ENCODE measurements at regions not wholly inside any gene's neighbourhood (a gene's known extent, or its start where the extent isn't known, plus 50 kb on each side); places are given as distances from the start of the nearest gene placed in this dataset.
"Not testable (repeated sequence)": the region's sequence is repeated elsewhere in the genome, so short reads cannot be mapped to it uniquely, and the experiment has no call there.

GRCh38 chr6:11458509-11458908, 79.0 kb upstream of the TMEM170B start:
- no peak for DNase-seq
- intact Hi-C loops (cut with DNase I) = no loop called here

DNA sequence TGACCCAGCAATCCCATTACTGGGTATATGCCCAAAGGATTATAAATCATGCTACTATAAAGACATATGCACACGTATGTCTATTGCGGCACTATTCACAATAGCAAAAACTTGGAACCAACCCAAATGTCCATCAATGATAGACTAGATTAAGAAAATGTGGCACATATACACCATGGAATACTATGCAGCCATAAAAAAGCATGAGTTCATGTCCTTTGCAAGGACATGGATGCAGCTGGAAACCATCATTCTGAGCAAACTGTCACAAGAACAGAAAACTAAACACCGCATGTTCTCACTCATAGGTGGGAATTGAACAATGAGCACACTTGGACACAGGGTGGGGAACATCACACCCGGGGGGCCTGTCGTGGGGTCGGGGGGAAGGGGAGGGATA, 80.1 kb upstream of the TMEM170B start:
- intact Hi-C loops (cut with DNase I); DNase-seq: not testable (repeated sequence)

GRCh38 chr6:11452106-11452505, 85.4 kb upstream of the TMEM170B start:
- DNase-seq; intact Hi-C loops (cut with DNase I): not testable (repeated sequence)

DNA sequence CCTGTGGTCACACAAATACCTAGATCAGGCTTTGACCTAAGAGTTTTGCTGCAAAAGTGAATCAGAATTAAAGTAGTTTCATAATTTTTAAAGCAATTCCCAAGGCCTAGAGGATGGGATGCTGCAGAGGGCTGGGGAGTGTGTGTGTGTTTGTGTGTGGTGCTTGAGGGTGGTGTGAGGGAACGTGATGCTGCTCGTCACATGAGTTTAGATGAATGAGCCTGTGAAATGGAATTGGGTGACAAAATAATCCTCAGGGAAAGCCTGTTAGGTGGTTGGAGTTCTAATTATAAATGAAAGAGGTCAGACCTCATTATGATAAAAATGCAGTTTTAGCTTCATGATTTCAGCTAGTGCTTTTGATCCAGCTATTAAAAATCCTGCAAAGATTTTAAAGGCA, 87.5 kb upstream of the TMEM170B start:
- intact Hi-C loops (cut with DNase I) = no loop called here
- DNase-seq = no peak

DNA sequence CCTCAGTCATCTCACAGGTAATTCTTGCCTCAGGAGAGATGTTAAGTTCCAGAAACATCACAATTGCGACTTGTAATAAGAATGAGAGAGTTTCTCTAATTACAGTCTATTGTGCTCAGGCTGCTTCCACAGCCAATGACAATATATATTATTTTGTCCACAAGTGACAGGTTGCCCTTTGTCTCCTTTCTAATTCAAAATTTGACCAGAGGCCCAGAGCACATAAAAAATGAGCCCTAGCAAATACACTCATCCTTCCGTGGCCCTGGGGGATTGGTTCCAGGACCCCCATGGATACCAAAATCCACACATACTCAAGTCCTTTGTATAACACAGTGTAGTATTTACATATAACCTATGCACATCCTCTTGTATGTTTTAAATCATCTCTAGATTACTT, 88.1 kb upstream of the TMEM170B start:
- DNase-seq = no peak
- intact Hi-C loops (cut with DNase I) = no loop called here

DNA sequence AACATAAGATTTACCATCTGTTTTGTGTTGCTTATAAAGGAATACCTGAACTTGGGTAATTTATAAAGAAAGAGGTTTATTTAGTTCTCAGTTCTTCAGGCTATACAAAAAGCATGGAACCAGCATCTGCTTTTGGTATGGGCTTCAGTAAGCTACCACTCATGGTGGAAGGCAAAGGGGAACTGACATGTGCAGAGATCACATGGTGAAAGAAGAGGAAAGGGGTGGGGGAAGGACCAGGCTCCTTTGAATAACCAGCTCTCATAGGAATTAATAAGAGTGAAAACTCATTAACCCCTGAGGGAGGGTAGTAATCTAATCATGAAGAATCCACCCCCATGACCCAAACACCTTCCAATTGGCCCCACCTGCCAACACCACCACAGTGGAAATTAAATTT, 89.5 kb upstream of the TMEM170B start:
- intact Hi-C loops (cut with DNase I) = no loop called here
- no peak for DNase-seq

DNA sequence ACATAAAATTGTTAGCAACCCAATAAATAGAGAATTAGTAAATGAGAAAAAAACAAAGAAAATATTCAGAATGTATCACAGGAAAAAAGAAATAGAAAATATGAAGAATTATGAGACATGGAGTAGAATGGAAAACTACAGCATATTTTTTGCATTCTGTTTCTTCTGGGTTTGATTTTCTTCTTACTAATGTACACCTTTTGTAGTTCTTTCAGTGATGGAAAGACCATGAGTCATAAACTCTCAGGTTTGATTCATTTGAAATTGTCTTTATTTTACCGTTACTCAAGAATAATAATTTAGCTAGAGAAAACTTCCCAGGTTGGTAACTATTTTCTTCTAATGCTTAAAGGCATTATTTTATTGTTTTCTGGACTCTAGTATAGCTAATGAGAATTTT, 90.3 kb upstream of the TMEM170B start:
- intact Hi-C loops (cut with DNase I) = no loop called here
- DNase-seq = no peak

- intact Hi-C loops (cut with DNase I) = no loop called here
- no peak for DNase-seq
Observed at GRCh38 chr6:11445146-11445545, 92.4 kb upstream of the TMEM170B start.

GRCh38 chr6:11443125-11443524, 94.4 kb upstream of the TMEM170B start:
- intact Hi-C loops (cut with DNase I); DNase-seq: not testable (repeated sequence)

GRCh38 chr6:11442495-11442894, 95.1 kb upstream of the TMEM170B start:
- no peak for DNase-seq
- intact Hi-C loops (cut with DNase I) = no loop called here

DNA sequence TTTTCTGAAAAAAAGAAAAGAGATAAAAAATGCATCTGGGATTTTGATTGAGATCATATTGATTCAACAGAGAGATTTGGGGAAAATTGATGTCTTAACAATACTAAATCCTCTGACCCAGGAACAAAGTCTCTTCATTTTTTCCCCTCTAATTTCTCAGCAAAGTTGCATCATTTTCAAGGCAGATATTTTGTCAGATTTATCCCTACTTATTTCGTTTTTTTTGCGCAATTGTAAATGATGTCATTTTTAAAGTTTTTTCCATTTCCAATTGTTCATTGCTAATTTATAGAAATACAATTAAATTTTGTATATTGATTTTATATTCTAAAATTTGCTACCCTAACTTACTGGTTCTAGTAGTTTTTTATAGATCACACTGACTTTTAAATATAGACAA, 97.7 kb upstream of the TMEM170B start:
- no peak for DNase-seq
- intact Hi-C loops (cut with DNase I) = no loop called here

DNA sequence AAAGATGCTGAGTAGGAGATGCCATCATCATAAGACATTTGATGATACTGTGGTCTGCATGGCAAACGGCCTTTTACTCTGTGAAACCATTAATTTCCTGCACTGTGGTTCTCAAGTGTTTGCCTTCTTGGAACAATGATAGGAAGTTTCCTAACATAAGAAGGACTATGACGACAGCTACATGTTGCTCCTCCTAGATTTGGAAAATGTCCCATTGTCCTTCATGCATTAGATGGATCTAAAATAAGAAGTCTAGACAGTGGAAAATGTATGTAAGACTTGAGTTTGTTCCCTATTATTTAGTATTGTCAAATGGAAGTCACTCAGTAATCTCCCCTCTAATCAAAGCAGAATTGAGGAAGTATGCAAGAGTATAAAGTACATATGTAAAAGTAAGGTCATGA, 98.5 kb upstream of the TMEM170B start:
- no peak for DNase-seq
- intact Hi-C loops (cut with DNase I) = no loop called here

- DNase-seq = no peak
Observed at GRCh38 chr6:11437824-11438459, 99.6 kb upstream of the TMEM170B start.

GRCh38 chr6:11436508-11437096, 100.9 kb upstream of the TMEM170B start:
- no peak for DNase-seq
- intact Hi-C loops (cut with DNase I) = no loop called here

More at GRCh38 chr6:11437824-11438459, 99.6 kb upstream of the TMEM170B start:
- intact Hi-C loops (cut with DNase I) = no loop called here

- intact Hi-C loops (cut with DNase I) = no loop called here
- DNase-seq = no peak
Observed at GRCh38 chr6:11434565-11435326, 102.8 kb upstream of the TMEM170B start.

GRCh38 chr6:11433860-11434259, 103.7 kb upstream of the TMEM170B start:
- intact Hi-C loops (cut with DNase I) = no loop called here
- DNase-seq = no peak

DNA sequence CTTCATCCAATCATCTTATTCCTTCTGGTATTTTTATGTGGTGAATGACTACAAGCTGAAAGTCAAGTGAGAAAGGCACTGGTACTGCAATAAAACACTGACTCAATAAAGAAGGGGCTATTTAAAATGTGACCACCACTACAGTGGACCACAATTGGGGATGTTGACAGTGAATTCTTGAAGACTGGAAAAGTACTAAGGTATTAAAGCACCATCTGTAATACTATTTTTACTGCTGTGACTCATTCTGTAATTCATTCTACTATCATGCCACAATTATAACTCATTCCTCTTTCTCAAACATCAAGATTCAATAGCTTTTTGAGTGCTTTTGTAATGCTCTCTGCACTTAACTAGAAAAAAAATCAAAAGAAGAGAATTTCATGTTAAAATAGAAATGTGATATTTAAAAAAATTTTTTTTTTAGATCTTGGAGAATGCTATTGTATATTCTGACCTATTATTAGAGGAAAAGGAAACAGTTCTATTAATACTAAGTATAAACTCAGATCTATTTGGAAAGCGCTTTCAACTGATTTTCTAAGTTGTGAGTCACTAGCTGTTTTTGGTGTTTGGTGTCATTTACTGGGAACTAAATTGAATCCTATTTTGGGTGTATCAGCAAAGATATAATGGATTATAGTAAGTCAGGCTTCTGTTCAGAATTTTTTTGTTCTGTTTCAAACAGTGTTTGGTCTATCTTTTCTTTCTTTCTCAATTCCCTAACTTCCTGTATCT, 104.7 kb upstream of the TMEM170B start:
- no peak for DNase-seq

DNA sequence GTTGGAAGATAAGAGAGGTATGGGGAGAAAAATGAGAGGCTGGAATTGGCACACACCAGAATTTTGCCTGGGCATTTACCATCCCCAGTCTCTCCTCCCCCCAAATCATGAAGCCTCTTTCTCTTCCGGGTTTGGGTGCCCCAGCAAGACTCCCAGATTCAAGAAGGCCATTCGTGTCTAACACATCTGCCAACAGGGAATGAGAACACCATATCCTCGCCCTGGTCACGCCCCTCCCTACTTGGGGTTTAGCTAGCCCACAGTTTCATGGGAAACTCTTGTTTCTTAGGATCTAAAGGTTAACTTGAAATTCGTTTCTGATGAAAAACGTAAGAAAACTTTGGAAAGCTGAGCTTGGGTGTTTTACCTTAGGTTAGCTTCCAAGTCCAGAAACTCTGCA, 105.5 kb upstream of the TMEM170B start:
- intact Hi-C loops (cut with DNase I) = no loop called here
- no peak for DNase-seq

More for the DNA sequence above, 104.7 kb upstream of the TMEM170B start:
- intact Hi-C loops (cut with DNase I) = no loop called here

GRCh38 chr6:11431455-11431937, 106.1 kb upstream of the TMEM170B start:
- no peak for DNase-seq
- intact Hi-C loops (cut with DNase I) = no loop called here

DNA sequence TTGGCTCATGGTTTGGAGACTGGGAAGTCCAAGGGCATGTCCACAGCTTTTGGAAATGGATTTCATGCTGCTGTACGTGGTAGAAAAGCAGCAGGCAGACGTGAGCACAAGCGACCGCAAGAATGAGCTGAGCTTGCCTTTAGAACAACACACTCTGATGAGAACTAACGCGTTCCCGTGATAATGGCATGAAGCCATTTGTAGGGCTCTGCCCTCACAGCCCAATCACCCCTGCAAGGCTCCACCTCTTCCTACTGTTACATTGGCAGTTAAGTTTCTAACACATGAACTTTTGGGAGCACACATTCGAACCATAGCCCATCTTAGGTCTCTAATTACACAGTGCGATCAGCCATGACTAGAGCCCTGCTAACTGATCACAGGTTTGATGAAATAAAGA, 107.5 kb upstream of the TMEM170B start:
- intact Hi-C loops (cut with DNase I) = no loop called here

More for the DNA sequence above, 107.5 kb upstream of the TMEM170B start:
- no peak for DNase-seq

Measured in head of caudate nucleus (tissue), 42 donors.